AG09319 (cell line): ENCODE measurements at regions not wholly inside any gene's neighbourhood (a gene's known extent, or its start where the extent isn't known, plus 50 kb on each side); places are given as distances from the start of the nearest gene placed in this dataset.

Experiments used
- DNase-seq: peaks from one replicate; pipeline ENCODE4 v3.0.0-alpha.2; 2010; ENCODE audit warnings: low read depth; ENCODE audit errors: extremely low read depth
- CTCF ChIP-seq: IDR thresholded peaks from 2 replicates; pipeline ENCODE4 v1.5.1; 2011; ENCODE audit warnings: low read depth, mild to moderate bottlenecking, inconsistent platforms, low read length, moderate library complexity

GRCh38 chr21:16323596-16323995 is 593.8 kb downstream of the USP25 start:
- DNase-seq: no peak
- no peak for TF ChIP-seq CTCF

GRCh38 chr21:16324630-16325029 is 594.8 kb downstream of the USP25 start:
- no peak for DNase-seq
- TF ChIP-seq CTCF: no peak

- peak; percentile 35 for DNase-seq
- peak; percentile 67 for TF ChIP-seq CTCF
These were observed 600.5 kb downstream of the USP25 start for GRCh38 chr21:16330082-16330907.

GRCh38 chr21:16330908-16331268 is 601.1 kb downstream of the USP25 start:
- DNase-seq: no peak

GRCh38 chr21:16337266-16337665 is 607.5 kb downstream of the USP25 start:
- DNase-seq: no peak
- no peak for TF ChIP-seq CTCF

More at GRCh38 chr21:16330908-16331268, 601.1 kb downstream of the USP25 start:
- TF ChIP-seq CTCF: no peak

- no peak for DNase-seq
- no peak for TF ChIP-seq CTCF
These were observed 613.1 kb downstream of the USP25 start for GRCh38 chr21:16342932-16343331.

- no peak for DNase-seq
- no peak for TF ChIP-seq CTCF
These were observed 614.0 kb downstream of the USP25 start for GRCh38 chr21:16343776-16344175.
